ENCODE measurements at regions not wholly inside any gene's neighbourhood (a gene's known extent, or its start where the extent isn't known, plus 50 kb on each side); places are given as distances from the start of the nearest gene placed in this dataset.

GRCh38 chr11:30653606-30654005 is 67.5 kb upstream of the MPPED2 start:
- Histone ChIP-seq H3K9me3 (ENCODE audit: control insufficient read depth, insufficient read depth, low read length) (no peaks in the 10 kb centered on the region), H3K79me1 (ENCODE audit: low read depth in 1 of 2, low read length in 2 of 2) (no peaks in the 10 kb centered on the region), H3K4me3 (ENCODE audit: insufficient read depth, low read depth, low read length) (no peak overlapping the region), H3K4ac (ENCODE audit: low read depth, low read length) (no peak overlapping the region), H3K4me2 (ENCODE audit: low read depth, low read length) (no peak overlapping the region), H3K23ac (ENCODE audit: low read depth, low read length) (no peak overlapping the region), H2AFZ (replicated peaks; ENCODE audit: low read length, poor library complexity) (no peak overlapping the region), H3K18ac (ENCODE audit: low read depth, low read length) (no peak overlapping the region), H2AK9ac (replicated peaks; ENCODE audit: low read depth, low read length, poor library complexity) (no peak overlapping the region), H2BK120ac (ENCODE audit: low read depth, low read length) (no peak overlapping the region), H3K9ac (ENCODE audit: low read depth, low read length) (no peak overlapping the region), H3K9me1 (ENCODE audit: insufficient read depth, low read length) (no peaks in the 10 kb centered on the region), H3K14ac (replicated peaks; ENCODE audit: low read depth, low read length) (no peak overlapping the region), H4K91ac (ENCODE audit: insufficient read depth, low read depth, low read length) (no peak overlapping the region), H2AK5ac (ENCODE audit: low read depth, low read length) (no peak overlapping the region), H3K27me3 (ENCODE audit: control insufficient read depth, insufficient read depth, low read length) (no peaks in the 10 kb centered on the region), H2BK5ac (ENCODE audit: low read depth, low read length, poor library complexity, severe bottlenecking) (no peak overlapping the region), H4K8ac (ENCODE audit: low read depth in 2 of 2, low read length in 2 of 2) (no peak overlapping the region), H2BK20ac (ENCODE audit: low read depth, low read length) (no peak overlapping the region), H4K5ac (ENCODE audit: low read depth, low read length) (no peak overlapping the region), H3K36me3 (ENCODE audit: control insufficient read depth, insufficient read depth, low read length) (no peaks in the 10 kb centered on the region), H3K4me1 (ENCODE audit: control insufficient read depth, insufficient read depth, low read length) (no peaks in the 10 kb centered on the region), H2BK15ac (ENCODE audit: low read depth, low read length) (no peak overlapping the region), H3K27ac (ENCODE audit: insufficient read depth, low read length) (no peak overlapping the region), H3K56ac (ENCODE audit: extremely low read depth, insufficient read depth, low read length) (no peak overlapping the region), H4K20me1 (ENCODE audit: insufficient read depth, low read length) (no peaks in the 10 kb centered on the region)
- dilution Hi-C loops (cut with HindIII; ENCODE audit: low sequenced_read_pairs, unreplicated experiment) (no loop called here), in situ Hi-C loops (cut with MboI; ENCODE audit: low sequenced_read_pairs) (no loop called here), intact Hi-C loops (cut with micrococcal nuclease) (loop anchor here (2.0 kb wide), 1 partner anchor 307 kb away; no protein-coding TSS in a partner anchor)
- BruUV-seq (replicated peaks): no TSS peak
- ChIA-PET CTCF (no interaction called here), POLR2A (ENCODE audit: unreplicated experiment) (no interaction called here)
- TF ChIP-seq CEBPB (IDR thresholded peaks at IDR 0.05; ENCODE audit: low read depth, low read length) (no peak), SMC3 (IDR thresholded peaks at IDR 0.05; ENCODE audit: low read depth, low read length) (no peak), MAFK (IDR thresholded peaks at IDR 0.05; ENCODE audit: low read depth, low read length) (no peak), MXI1 (IDR thresholded peaks at IDR 0.05; ENCODE audit: borderline replicate concordance, low read depth, low read length) (no peak), ELK1 (IDR thresholded peaks at IDR 0.05; ENCODE audit: borderline replicate concordance, low read depth, low read length) (no peak)
- ATAC-seq (ENCODE audit: low read depth): no peak
- no CpG with 5 or more reads among the region's 1 CpG for WGBS, 2 experiments (ENCODE audit: extremely low coverage in 2 of 2, insufficient read length in 1 of 2)
- no peak for DNase-seq
